ENCODE measurements at regions not wholly inside any gene's neighbourhood (a gene's known extent, or its start where the extent isn't known, plus 50 kb on each side); places are given as distances from the start of the nearest gene placed in this dataset.

GRCh38 chr14:40887912-40888311 lies 718.8 kb upstream of the LRFN5 start:
- Mint-ChIP-seq H3K27ac (no peak overlapping the region), H3K9me3 (no peaks in the 10 kb centered on the region)

GRCh38 chr14:40870252-40870651 lies 736.4 kb upstream of the LRFN5 start:
- Mint-ChIP-seq H3K4me3 (no peak overlapping the region), H3K9me3 (peaks cover 18% of the 10 kb centered on the region), H3K27ac (no peak overlapping the region), H3K4me1 (no peaks in the 10 kb centered on the region), H3K27me3 (ENCODE audit: insufficient read depth) (no peaks in the 10 kb centered on the region), H3K36me3 (ENCODE audit: low read depth) (peaks cover 5% of the 10 kb centered on the region)
- no peak overlapping the region for H3K27ac ChIP-seq (ENCODE audit: low read depth, low read length)
- H3K9ac ChIP-seq (ENCODE audit: extremely low read depth, low read length, poor library complexity, severe bottlenecking): no peak overlapping the region
- no peaks in the 10 kb centered on the region for H3K27me3 ChIP-seq (ENCODE audit: control insufficient read depth, insufficient read depth, low read length, poor library complexity, severe bottlenecking)
- H3K4me1 ChIP-seq (ENCODE audit: control insufficient read depth, insufficient read depth, low read length): no peaks in the 10 kb centered on the region
- H3K4me3 ChIP-seq (ENCODE audit: low read length): no peak overlapping the region
- 91% methylated on average over 1 of the region's 1 CpG; no CpG with 5 or more reads in 1 of the 2 experiments for WGBS, 2 experiments (ENCODE audit: insufficient coverage in 1 of 2, insufficient read length in 1 of 2)
- TF ChIP-seq CTCF (conservative IDR thresholded peaks at IDR 0.05): peak; percentile 46
- peaks cover 3% of the 10 kb centered on the region for H3K9me3 ChIP-seq (ENCODE audit: control insufficient read depth, low read length)
- no peak for DNase-seq
- H3K36me3 ChIP-seq (ENCODE audit: control insufficient read depth, insufficient read depth, low read length): no peaks in the 10 kb centered on the region

More at GRCh38 chr14:40887912-40888311, 718.8 kb upstream of the LRFN5 start:
- Histone ChIP-seq H3K27me3 (ENCODE audit: control insufficient read depth, insufficient read depth, low read length, poor library complexity, severe bottlenecking) (no peaks in the 10 kb centered on the region), H3K9me3 (ENCODE audit: control insufficient read depth, low read length) (no peaks in the 10 kb centered on the region), H3K36me3 (ENCODE audit: control insufficient read depth, insufficient read depth, low read length) (no peaks in the 10 kb centered on the region), H3K4me1 (ENCODE audit: control insufficient read depth, insufficient read depth, low read length) (no peaks in the 10 kb centered on the region), H3K4me3 (ENCODE audit: low read length) (no peak overlapping the region), H3K27ac (ENCODE audit: low read depth, low read length) (no peak overlapping the region), H3K9ac (ENCODE audit: extremely low read depth, low read length, poor library complexity, severe bottlenecking) (no peak overlapping the region)
- no peaks in the 10 kb centered on the region for H3K36me3 Mint-ChIP-seq (ENCODE audit: low read depth)
- no peak for DNase-seq
- H3K4me1 Mint-ChIP-seq: no peaks in the 10 kb centered on the region
- TF ChIP-seq CTCF (conservative IDR thresholded peaks at IDR 0.05): no peak
- H3K4me3 Mint-ChIP-seq: no peak overlapping the region
- WGBS, 2 experiments (ENCODE audit: insufficient coverage in 1 of 2, insufficient read length in 1 of 2): 91% methylated on average over 1 of the region's 2 CpGs; no CpG with 5 or more reads in 1 of the 2 experiments
- no peaks in the 10 kb centered on the region for H3K27me3 Mint-ChIP-seq (ENCODE audit: insufficient read depth)

- Mint-ChIP-seq H3K36me3 (ENCODE audit: low read depth) (peaks cover 10% of the 10 kb centered on the region), H3K27me3 (ENCODE audit: insufficient read depth) (no peaks in the 10 kb centered on the region), H3K27ac (peak overlapping the region; percentile 31), H3K9me3 (peaks cover 16% of the 10 kb centered on the region), H3K4me3 (no peak overlapping the region), H3K4me1 (peaks cover 10% of the 10 kb centered on the region)
- H3K9me3 ChIP-seq (ENCODE audit: control insufficient read depth, low read length): peaks cover 9% of the 10 kb centered on the region
- H3K9ac ChIP-seq (ENCODE audit: extremely low read depth, low read length, poor library complexity, severe bottlenecking): no peak overlapping the region
- WGBS, 2 experiments (ENCODE audit: insufficient coverage in 1 of 2, insufficient read length in 1 of 2): 95% methylated on average over 1 of the region's 1 CpG; no CpG with 5 or more reads in 1 of the 2 experiments
- no peaks in the 10 kb centered on the region for H3K36me3 ChIP-seq (ENCODE audit: control insufficient read depth, insufficient read depth, low read length)
- no peaks in the 10 kb centered on the region for H3K27me3 ChIP-seq (ENCODE audit: control insufficient read depth, insufficient read depth, low read length, poor library complexity, severe bottlenecking)
- DNase-seq: peak; percentile 57
- H3K27ac ChIP-seq (ENCODE audit: low read depth, low read length): no peak overlapping the region
- TF ChIP-seq CTCF (conservative IDR thresholded peaks at IDR 0.05): no peak
- no peaks in the 10 kb centered on the region for H3K4me1 ChIP-seq (ENCODE audit: control insufficient read depth, insufficient read depth, low read length)
- no peak overlapping the region for H3K4me3 ChIP-seq (ENCODE audit: low read length)
Measured at GRCh38 chr14:40859055-40859454, 747.6 kb upstream of the LRFN5 start.
